HG02759 (cell line): ENCODE measurements at regions not wholly inside any gene's neighbourhood (a gene's known extent, or its start where the extent isn't known, plus 50 kb on each side); places are given as distances from the start of the nearest gene placed in this dataset.
A peak's percentile ranks its signal among the peaks of the same experiment; 100 is the strongest.
"Not testable (repeated sequence)": the region's sequence is repeated elsewhere in the genome, so short reads cannot be mapped to it uniquely, and the experiment has no call there.

Source experiments
- ATAC-seq: cut with Tn5 transposase; IDR thresholded peaks from one replicate; pipeline ENCODE4 v1.9.1; 2021; ENCODE audit warnings: mild to moderate bottlenecking, moderate library complexity; ENCODE audit not compliant: unreplicated experiment

- no peak for ATAC-seq
Observed at GRCh38 chr6:148602136-148602535, 144.7 kb upstream of the UST start.

GRCh38 chr6:148608199-148608951, 138.5 kb upstream of the UST start:
- no peak for ATAC-seq

GRCh38 chr6:148611213-148611612, 135.6 kb upstream of the UST start:
- ATAC-seq = no peak

DNA sequence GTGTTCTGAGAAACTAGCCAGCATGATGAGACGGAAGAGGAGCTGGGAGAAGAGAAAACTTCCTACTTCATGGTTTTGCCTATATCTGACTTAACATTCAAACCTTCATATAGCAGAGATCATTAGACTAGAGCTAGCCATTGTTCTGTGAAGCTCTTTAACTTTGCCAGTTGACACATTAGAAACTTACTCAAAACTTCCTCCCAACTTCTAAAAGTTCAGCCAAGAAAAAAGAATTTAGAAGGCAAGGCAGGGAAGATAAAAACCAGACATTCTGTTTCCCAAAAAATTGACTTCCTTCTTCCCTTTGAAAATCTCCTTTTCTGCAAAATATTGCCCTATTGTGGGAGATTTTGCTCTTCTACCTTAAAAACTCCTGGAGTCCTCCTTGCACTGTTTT, 134.8 kb upstream of the UST start:
- ATAC-seq = no peak

DNA sequence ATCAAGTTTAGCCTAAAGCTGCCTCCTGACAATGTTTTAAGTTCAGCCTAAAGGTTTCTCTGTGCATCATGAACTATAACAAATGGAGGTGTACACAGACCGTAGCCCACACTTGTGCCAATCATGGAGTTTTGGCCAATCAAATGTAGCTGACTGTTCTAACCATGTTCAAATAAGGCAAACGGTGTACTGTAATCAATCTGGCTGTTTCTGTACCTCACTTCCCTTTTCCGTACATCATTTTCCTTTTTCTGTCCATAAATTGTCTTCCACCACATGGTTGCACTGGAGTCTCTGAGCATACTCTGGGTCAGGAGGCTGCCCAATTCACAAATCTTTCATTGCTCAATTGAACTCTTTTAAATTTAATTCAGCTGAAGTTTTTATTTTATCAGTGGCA, 132.2 kb upstream of the UST start:
- no peak for ATAC-seq

DNA sequence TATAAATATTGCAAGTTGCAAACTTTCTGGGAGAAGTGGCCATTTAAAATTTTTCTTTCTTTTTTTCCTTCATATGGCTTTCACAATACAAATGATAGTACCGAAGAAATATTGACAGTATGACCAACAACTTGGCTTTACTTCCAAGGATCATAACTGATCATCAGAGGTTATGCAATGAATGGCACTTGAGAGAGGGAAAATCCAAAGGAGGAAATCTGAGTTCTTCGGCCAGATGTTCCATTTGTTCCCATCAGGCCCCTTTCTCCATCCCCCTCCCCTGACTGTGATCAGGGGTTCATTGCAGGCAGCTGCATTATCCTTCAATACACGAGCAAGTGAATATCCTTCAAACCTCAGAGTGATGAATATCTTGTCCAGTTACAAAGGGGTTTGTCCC, 130.0 kb upstream of the UST start:
- ATAC-seq = no peak

DNA sequence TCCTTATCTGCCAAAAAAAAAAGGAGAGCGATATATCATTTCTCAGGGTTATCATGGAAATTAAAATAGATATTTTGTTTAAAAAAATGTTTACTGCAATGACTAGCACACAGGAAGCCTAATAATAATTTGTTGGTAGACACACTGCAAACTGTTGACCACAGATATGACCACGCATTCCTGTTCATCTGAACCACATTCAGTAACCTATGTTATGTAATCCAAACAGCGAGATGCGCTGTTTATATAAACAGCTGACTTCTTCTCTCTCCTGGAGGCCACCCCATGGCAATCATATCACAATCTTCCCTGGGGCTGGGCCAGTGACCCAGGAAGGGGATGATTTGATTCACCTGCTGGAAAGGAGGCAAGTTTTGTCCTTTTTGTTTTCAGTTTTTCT, 129.3 kb upstream of the UST start:
- no peak for ATAC-seq

- ATAC-seq = no peak
Observed at GRCh38 chr6:148619891-148620290, 126.9 kb upstream of the UST start.

DNA sequence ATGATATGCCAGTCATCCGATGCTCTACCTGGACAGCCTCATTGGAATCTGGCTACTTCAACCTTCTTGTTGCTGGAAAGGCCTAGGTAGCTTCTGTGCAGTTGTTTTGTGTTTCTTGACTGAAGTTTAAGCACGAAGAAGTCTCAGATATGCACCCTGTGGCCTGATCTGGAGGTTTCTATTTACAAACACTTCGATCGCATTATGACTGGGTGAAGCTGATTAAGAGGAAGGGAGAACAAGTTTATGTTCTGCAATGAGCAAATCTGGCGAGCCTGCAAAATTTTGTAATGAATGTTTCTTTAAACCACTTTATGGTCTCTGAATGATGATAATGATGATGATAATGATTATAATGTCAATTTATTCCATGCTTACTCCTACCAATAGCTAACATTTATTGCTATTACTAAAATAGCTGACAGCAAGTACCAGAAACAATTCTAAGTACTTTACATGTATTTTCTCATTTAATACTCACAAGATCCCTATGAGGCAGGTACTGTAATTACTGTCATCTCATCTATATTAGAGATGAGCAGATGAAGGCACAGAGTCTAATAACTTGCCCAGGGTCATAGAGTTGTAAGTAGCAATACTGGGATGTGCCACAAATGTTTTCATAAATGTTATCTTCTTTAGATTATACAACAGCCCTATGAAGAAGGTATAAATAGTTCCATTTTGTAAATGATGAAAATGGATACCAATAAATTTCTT, 126.1 kb upstream of the UST start:
- ATAC-seq = peak; percentile 93

DNA sequence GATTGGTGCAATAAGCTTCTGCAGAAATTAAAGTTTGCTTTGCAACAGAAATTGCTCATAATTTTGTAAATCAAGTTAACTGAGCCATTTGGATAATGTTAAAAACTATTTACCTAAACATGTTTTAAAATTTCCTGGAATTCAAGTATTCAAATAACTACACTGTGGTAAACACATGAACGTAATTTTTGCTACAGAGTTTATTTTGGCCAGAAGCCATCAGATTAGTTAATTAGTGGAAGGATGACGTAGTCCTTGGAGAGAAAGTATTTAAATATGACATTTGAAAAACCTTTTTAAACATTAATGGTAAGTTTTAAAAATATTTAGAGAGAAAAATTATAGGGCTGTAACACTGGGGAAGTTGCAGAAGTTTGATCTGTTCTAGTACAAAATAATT, 121.2 kb upstream of the UST start:
- no peak for ATAC-seq

DNA sequence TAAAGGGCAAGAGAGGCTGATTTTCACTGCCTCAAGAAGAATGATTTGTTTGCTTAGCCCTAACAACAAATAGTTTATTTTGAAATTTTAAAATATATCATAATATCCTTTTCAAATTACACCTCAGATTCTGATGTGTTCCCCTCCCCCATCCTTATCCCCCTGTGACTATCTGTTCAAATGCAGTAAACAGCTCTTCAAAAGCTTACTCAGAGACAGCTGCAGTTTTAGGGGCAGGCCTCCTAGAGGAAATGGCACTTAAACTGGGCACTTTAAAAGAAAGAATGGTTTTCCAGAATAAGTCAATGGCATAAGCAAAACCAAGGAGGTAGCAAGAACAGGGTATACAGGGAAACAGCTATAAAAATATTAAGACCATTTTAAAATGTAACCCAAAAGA, 118.6 kb upstream of the UST start:
- ATAC-seq = no peak

- no peak for ATAC-seq
Observed at GRCh38 chr6:148629181-148629580, 117.6 kb upstream of the UST start.

GRCh38 chr6:148629592-148630465, 117.0 kb upstream of the UST start:
- no peak for ATAC-seq

GRCh38 chr6:148635070-148635743, 111.6 kb upstream of the UST start:
- no peak for ATAC-seq

DNA sequence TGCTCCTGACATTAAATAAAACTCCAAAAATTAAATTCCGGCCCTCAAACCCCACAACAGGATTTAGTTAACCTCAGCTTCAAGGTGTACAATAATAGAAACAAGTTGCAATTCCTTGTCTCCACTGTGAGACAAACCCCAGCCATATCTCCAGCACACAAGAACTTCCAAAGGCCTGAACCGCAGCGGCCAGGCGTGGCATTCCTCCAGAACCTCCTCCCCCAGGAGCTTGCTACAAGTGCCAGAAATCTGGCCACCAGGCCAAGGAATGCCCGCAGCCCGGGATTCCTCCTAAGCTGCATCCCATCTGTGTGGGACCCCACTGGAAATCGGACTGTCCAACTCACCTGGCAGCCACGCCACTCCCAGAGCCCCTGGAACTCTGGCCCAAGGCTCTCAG, 105.0 kb upstream of the UST start:
- ATAC-seq = not testable (repeated sequence)

DNA sequence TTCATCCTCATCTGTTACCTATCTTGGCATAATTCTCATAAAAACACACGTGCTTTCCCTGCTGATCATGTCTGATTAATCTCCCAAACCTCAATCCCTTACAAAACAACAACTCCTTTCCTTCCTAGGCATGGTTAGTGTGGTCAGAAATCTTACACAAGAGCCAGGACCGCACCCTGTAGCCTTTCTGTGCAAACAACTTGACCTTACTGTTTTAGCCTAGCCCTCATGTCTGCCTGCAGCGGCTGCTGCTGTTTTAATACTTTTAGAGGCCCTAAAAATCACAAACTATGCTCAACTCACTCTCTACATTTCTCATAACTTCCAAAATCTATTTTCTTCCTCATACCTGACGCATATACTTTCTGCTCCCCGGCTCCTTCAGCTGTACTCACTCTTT, 103.6 kb upstream of the UST start:
- ATAC-seq = not testable (repeated sequence)

DNA sequence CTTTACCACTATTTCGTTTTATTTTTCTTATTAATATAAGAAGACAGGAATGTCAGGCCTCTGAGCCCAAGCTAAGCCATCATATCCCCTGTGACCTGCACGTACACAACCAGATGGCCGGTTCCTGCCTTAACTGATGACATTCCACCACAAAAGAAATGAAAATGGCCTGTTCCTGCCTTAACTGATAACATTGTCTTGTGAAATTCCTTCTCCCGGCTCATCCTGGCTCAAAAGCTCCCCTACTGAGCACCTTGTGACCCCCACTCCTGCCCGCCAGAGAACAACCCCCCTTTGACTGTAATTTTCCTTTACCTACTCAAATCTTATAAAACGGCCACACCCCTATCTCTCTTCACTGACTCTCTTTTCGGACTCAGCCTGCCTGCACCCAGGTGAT, 101.8 kb upstream of the UST start:
- not testable (repeated sequence) for ATAC-seq

- no peak for ATAC-seq
Observed at GRCh38 chr6:148648754-148649453, 97.9 kb upstream of the UST start.

DNA sequence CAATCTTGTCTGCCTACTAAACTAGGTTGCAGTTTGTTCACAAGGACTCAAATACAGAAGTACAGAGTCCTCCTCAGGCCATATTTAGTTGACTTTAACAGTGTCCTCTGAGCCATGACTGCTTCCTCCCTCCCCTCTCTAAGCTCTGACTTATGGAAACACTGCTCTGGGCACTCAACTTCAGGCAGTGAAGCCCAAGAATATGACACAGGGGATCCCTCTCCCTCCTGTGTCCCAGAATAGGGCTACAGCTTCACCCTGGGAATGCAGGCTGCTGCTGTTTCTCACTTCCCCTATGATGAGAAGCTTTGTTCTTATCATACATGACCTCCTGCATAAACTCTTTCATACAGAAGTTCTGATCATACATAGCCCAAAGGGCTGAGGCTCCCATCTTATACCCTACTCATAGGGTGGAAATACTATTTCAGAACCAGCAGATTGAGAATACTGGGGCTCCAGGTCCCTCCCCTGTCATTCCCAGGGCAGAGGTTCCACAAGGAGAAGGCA, 97.3 kb upstream of the UST start:
- no peak for ATAC-seq

DNA sequence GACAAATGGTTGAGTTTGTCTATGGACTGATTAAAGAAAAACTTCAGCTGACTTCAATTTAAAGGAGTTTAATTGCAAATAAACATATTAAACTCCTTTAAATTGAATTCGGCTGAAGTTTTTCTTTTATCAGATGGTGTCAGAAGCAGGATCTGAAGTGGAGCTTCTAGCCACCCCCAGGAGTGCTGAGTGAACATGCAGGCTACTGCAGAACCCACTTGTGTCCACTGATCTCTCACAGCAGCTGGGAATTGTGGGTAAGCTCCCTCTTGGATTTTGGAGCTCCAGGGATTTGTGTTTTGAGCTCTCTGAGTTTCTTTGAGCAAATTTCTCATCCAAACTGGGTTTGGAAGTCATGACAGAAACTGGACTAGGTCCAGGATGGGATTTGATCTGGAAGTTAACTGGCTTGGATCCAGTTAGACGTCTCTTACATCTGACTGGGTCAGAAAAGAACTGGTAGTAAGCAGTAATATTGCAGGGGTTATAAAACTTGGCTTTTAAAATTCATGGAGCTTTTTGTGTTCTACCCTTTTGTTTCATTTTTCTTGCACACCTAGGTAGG, 95.8 kb upstream of the UST start:
- ATAC-seq = no peak
